ENCODE measurements at regions not wholly inside any gene's neighbourhood (a gene's known extent, or its start where the extent isn't known, plus 50 kb on each side); places are given as distances from the start of the nearest gene placed in this dataset.
A peak's percentile ranks its signal among the peaks of the same experiment; 100 is the strongest.

- H3K27ac ChIP-seq (ENCODE audit: low read length) = no peak overlapping the region
- H3K27me3 ChIP-seq (ENCODE audit: control insufficient read depth, insufficient read depth, low read length) = no peaks in the 10 kb centered on the region
- DNase-seq = no peak
- no peak overlapping the region for H3K4me3 ChIP-seq (ENCODE audit: low read length)
- peaks cover 3% of the 10 kb centered on the region for H3K4me1 ChIP-seq (ENCODE audit: control insufficient read depth, insufficient read depth, low read length)
- H3K36me3 ChIP-seq (ENCODE audit: control insufficient read depth, insufficient read depth, low read length) = no peaks in the 10 kb centered on the region
- no CpG with 5 or more reads among the region's 4 CpGs for WGBS (ENCODE audit: insufficient coverage, low lambda C conversion rate)
- no peaks in the 10 kb centered on the region for H3K9me3 ChIP-seq (ENCODE audit: control insufficient read depth, low read depth, low read length)
Measured at GRCh38 chr1:61004262-61005003, 77.9 kb upstream of the NFIA start.

GRCh38 chr1:61000327-61000726 is 82.0 kb upstream of the NFIA start:
- no peak for DNase-seq
- no peaks in the 10 kb centered on the region for H3K4me1 ChIP-seq (ENCODE audit: control insufficient read depth, insufficient read depth, low read length)
- H3K27ac ChIP-seq (ENCODE audit: low read length) = no peak overlapping the region
- WGBS (ENCODE audit: insufficient coverage, low lambda C conversion rate) = no CpG with 5 or more reads among the region's 3 CpGs
- no peaks in the 10 kb centered on the region for H3K27me3 ChIP-seq (ENCODE audit: control insufficient read depth, insufficient read depth, low read length)
- H3K4me3 ChIP-seq (ENCODE audit: low read length) = no peak overlapping the region
- no peaks in the 10 kb centered on the region for H3K9me3 ChIP-seq (ENCODE audit: control insufficient read depth, low read depth, low read length)
- no peaks in the 10 kb centered on the region for H3K36me3 ChIP-seq (ENCODE audit: control insufficient read depth, insufficient read depth, low read length)

- WGBS (ENCODE audit: insufficient coverage, low lambda C conversion rate) = no CpG with 5 or more reads among the region's 5 CpGs
- H3K27ac ChIP-seq (ENCODE audit: low read length) = no peak overlapping the region
- no peaks in the 10 kb centered on the region for H3K4me1 ChIP-seq (ENCODE audit: control insufficient read depth, insufficient read depth, low read length)
- no peak overlapping the region for H3K4me3 ChIP-seq (ENCODE audit: low read length)
- H3K36me3 ChIP-seq (ENCODE audit: control insufficient read depth, insufficient read depth, low read length) = no peaks in the 10 kb centered on the region
- DNase-seq = no peak
- H3K27me3 ChIP-seq (ENCODE audit: control insufficient read depth, insufficient read depth, low read length) = no peaks in the 10 kb centered on the region
- H3K9me3 ChIP-seq (ENCODE audit: control insufficient read depth, low read depth, low read length) = no peaks in the 10 kb centered on the region
Measured at GRCh38 chr1:60998786-60999185, 83.6 kb upstream of the NFIA start.

GRCh38 chr1:60994828-60995492 is 87.4 kb upstream of the NFIA start:
- Histone ChIP-seq H3K9me3 (ENCODE audit: control insufficient read depth, low read depth, low read length) (no peaks in the 10 kb centered on the region), H3K4me1 (ENCODE audit: control insufficient read depth, insufficient read depth, low read length) (no peaks in the 10 kb centered on the region), H3K36me3 (ENCODE audit: control insufficient read depth, insufficient read depth, low read length) (no peaks in the 10 kb centered on the region), H3K27me3 (ENCODE audit: control insufficient read depth, insufficient read depth, low read length) (no peaks in the 10 kb centered on the region), H3K4me3 (ENCODE audit: low read length) (no peak overlapping the region), H3K27ac (ENCODE audit: low read length) (no peak overlapping the region)
- no peak for DNase-seq

- Histone ChIP-seq H3K36me3 (ENCODE audit: control insufficient read depth, insufficient read depth, low read length) (no peaks in the 10 kb centered on the region), H3K9me3 (ENCODE audit: control insufficient read depth, low read depth, low read length) (no peaks in the 10 kb centered on the region), H3K27ac (ENCODE audit: low read length) (no peak overlapping the region), H3K4me3 (ENCODE audit: low read length) (no peak overlapping the region), H3K27me3 (ENCODE audit: control insufficient read depth, insufficient read depth, low read length) (no peaks in the 10 kb centered on the region), H3K4me1 (ENCODE audit: control insufficient read depth, insufficient read depth, low read length) (no peaks in the 10 kb centered on the region)
- DNase-seq = no peak
- no CpG with 5 or more reads among the region's 3 CpGs for WGBS (ENCODE audit: insufficient coverage, low lambda C conversion rate)
Measured at GRCh38 chr1:60994369-60994768, 88.0 kb upstream of the NFIA start.

GRCh38 chr1:60992165-60992564 is 90.2 kb upstream of the NFIA start:
- Histone ChIP-seq H3K9me3 (ENCODE audit: control insufficient read depth, low read depth, low read length) (no peaks in the 10 kb centered on the region), H3K27me3 (ENCODE audit: control insufficient read depth, insufficient read depth, low read length) (no peaks in the 10 kb centered on the region), H3K4me1 (ENCODE audit: control insufficient read depth, insufficient read depth, low read length) (no peaks in the 10 kb centered on the region), H3K27ac (ENCODE audit: low read length) (no peak overlapping the region), H3K4me3 (ENCODE audit: low read length) (no peak overlapping the region), H3K36me3 (ENCODE audit: control insufficient read depth, insufficient read depth, low read length) (no peaks in the 10 kb centered on the region)
- no peak for DNase-seq
- no CpG with 5 or more reads among the region's 1 CpG for WGBS (ENCODE audit: insufficient coverage, low lambda C conversion rate)

- H3K27me3 ChIP-seq (ENCODE audit: control insufficient read depth, insufficient read depth, low read length) = no peaks in the 10 kb centered on the region
- H3K9me3 ChIP-seq (ENCODE audit: control insufficient read depth, low read depth, low read length) = no peaks in the 10 kb centered on the region
- no peaks in the 10 kb centered on the region for H3K36me3 ChIP-seq (ENCODE audit: control insufficient read depth, insufficient read depth, low read length)
- no peak overlapping the region for H3K4me3 ChIP-seq (ENCODE audit: low read length)
- 93% methylated on average over 5 of the region's 8 CpGs for WGBS (ENCODE audit: insufficient coverage, low lambda C conversion rate)
- H3K4me1 ChIP-seq (ENCODE audit: control insufficient read depth, insufficient read depth, low read length) = no peaks in the 10 kb centered on the region
- no peak overlapping the region for H3K27ac ChIP-seq (ENCODE audit: low read length)
- DNase-seq = no peak
Measured at GRCh38 chr1:60990714-60991090, 91.7 kb upstream of the NFIA start.

- H3K9me3 ChIP-seq (ENCODE audit: control insufficient read depth, low read depth, low read length) = no peaks in the 10 kb centered on the region
- no peak overlapping the region for H3K4me3 ChIP-seq (ENCODE audit: low read length)
- 100% methylated on average over 1 of the region's 7 CpGs for WGBS (ENCODE audit: insufficient coverage, low lambda C conversion rate)
- H3K4me1 ChIP-seq (ENCODE audit: control insufficient read depth, insufficient read depth, low read length) = no peaks in the 10 kb centered on the region
- H3K27ac ChIP-seq (ENCODE audit: low read length) = no peak overlapping the region
- no peaks in the 10 kb centered on the region for H3K27me3 ChIP-seq (ENCODE audit: control insufficient read depth, insufficient read depth, low read length)
- H3K36me3 ChIP-seq (ENCODE audit: control insufficient read depth, insufficient read depth, low read length) = no peaks in the 10 kb centered on the region
- DNase-seq = peak in 1 of 2 donors; percentile 31
Measured at GRCh38 chr1:60989749-60990713, 92.3 kb upstream of the NFIA start.

GRCh38 chr1:60988891-60989290 is 93.5 kb upstream of the NFIA start:
- H3K27me3 ChIP-seq (ENCODE audit: control insufficient read depth, insufficient read depth, low read length) = no peaks in the 10 kb centered on the region
- no peak overlapping the region for H3K4me3 ChIP-seq (ENCODE audit: low read length)
- no peaks in the 10 kb centered on the region for H3K4me1 ChIP-seq (ENCODE audit: control insufficient read depth, insufficient read depth, low read length)
- H3K36me3 ChIP-seq (ENCODE audit: control insufficient read depth, insufficient read depth, low read length) = no peaks in the 10 kb centered on the region
- no peak for DNase-seq
- no peaks in the 10 kb centered on the region for H3K9me3 ChIP-seq (ENCODE audit: control insufficient read depth, low read depth, low read length)
- H3K27ac ChIP-seq (ENCODE audit: low read length) = no peak overlapping the region
- no CpG with 5 or more reads among the region's 2 CpGs for WGBS (ENCODE audit: insufficient coverage, low lambda C conversion rate)

- H3K9me3 ChIP-seq (ENCODE audit: control insufficient read depth, low read depth, low read length) = no peaks in the 10 kb centered on the region
- WGBS (ENCODE audit: insufficient coverage, low lambda C conversion rate) = 67% methylated on average over 1 of the region's 3 CpGs
- no peaks in the 10 kb centered on the region for H3K4me1 ChIP-seq (ENCODE audit: control insufficient read depth, insufficient read depth, low read length)
- H3K27me3 ChIP-seq (ENCODE audit: control insufficient read depth, insufficient read depth, low read length) = no peaks in the 10 kb centered on the region
- no peak overlapping the region for H3K27ac ChIP-seq (ENCODE audit: low read length)
- H3K4me3 ChIP-seq (ENCODE audit: low read length) = no peak overlapping the region
- no peak for DNase-seq
- H3K36me3 ChIP-seq (ENCODE audit: control insufficient read depth, insufficient read depth, low read length) = no peaks in the 10 kb centered on the region
Measured at GRCh38 chr1:60987904-60988303, 94.5 kb upstream of the NFIA start.

Data from large intestine (tissue), 3 donors.